ENCODE measurements at regions not wholly inside any gene's neighbourhood (a gene's known extent, or its start where the extent isn't known, plus 50 kb on each side); places are given as distances from the start of the nearest gene placed in this dataset.

- intact Hi-C loops (cut with DNase I; ENCODE audit: low total_unique reads) (no loop called here), in situ Hi-C loops (cut with MboI; ENCODE audit: low pct_ligation_motif_present in 1 of 4, low pct_unique_long_range_greater_than_20kb in 1 of 4, low sequenced_read_pairs in 3 of 4) (no loop called here)
- Histone ChIP-seq H3K4me3 (no peak overlapping the region), H3K27ac (no peak overlapping the region), H3K9me3 (no peaks in the 10 kb centered on the region), H3K4me1 (no peaks in the 10 kb centered on the region), H3K36me3 (no peaks in the 10 kb centered on the region), H3K27me3 (no peaks in the 10 kb centered on the region)
- TF ChIP-seq EP300 (IDR thresholded peaks at IDR 0.05; ENCODE audit: low read depth) (no peak), POLR2A (IDR thresholded peaks at IDR 0.05) (no peak), POLR2AphosphoS5 (IDR thresholded peaks at IDR 0.05) (no peak), CTCF (IDR thresholded peaks at IDR 0.05) (no peak)
- no peak for DNase-seq
- 40% methylated on average over 1 of the region's 1 CpG; no CpG with 5 or more reads in 1 of the 2 donors for WGBS, 2 donors (ENCODE audit: low coverage in 1 of 2)
Observed at GRCh38 chr10:52609071-52609470, 163.5 kb downstream of the MBL2 start.

- H3K36me3 ChIP-seq = no peaks in the 10 kb centered on the region
- no peak overlapping the region for H3K4me3 ChIP-seq
- WGBS, 2 donors (ENCODE audit: low coverage in 1 of 2) = 49 to 90% methylated on average over 4 to 5 of the region's 5 CpGs
- TF ChIP-seq EP300 (IDR thresholded peaks at IDR 0.05; ENCODE audit: low read depth) (no peak), CTCF (IDR thresholded peaks at IDR 0.05) (no peak), POLR2AphosphoS5 (IDR thresholded peaks at IDR 0.05) (no peak), POLR2A (IDR thresholded peaks at IDR 0.05) (no peak)
- no peak for DNase-seq
- intact Hi-C loops (cut with DNase I; ENCODE audit: low total_unique reads) = no loop called here
- H3K27ac ChIP-seq = no peak overlapping the region
- no peaks in the 10 kb centered on the region for H3K27me3 ChIP-seq
- H3K9me3 ChIP-seq = no peaks in the 10 kb centered on the region
- no peaks in the 10 kb centered on the region for H3K4me1 ChIP-seq
- in situ Hi-C loops (cut with MboI; ENCODE audit: low pct_ligation_motif_present in 1 of 4, low pct_unique_long_range_greater_than_20kb in 1 of 4, low sequenced_read_pairs in 3 of 4) = no loop called here
Observed at GRCh38 chr10:52609626-52610240, 162.9 kb downstream of the MBL2 start.

- no peak overlapping the region for H3K27ac ChIP-seq
- in situ Hi-C loops (cut with MboI; ENCODE audit: low pct_ligation_motif_present in 1 of 4, low pct_unique_long_range_greater_than_20kb in 1 of 4, low sequenced_read_pairs in 3 of 4) (no loop called here), intact Hi-C loops (cut with DNase I; ENCODE audit: low total_unique reads) (no loop called here)
- TF ChIP-seq CTCF (IDR thresholded peaks at IDR 0.05) = no peak
- TF ChIP-seq POLR2AphosphoS5 (IDR thresholded peaks at IDR 0.05) = no peak
- no peak for TF ChIP-seq EP300 (IDR thresholded peaks at IDR 0.05; ENCODE audit: low read depth)
- TF ChIP-seq POLR2A (IDR thresholded peaks at IDR 0.05) = no peak
- no peaks in the 10 kb centered on the region for H3K9me3 ChIP-seq
- no peaks in the 10 kb centered on the region for H3K27me3 ChIP-seq
- no peaks in the 10 kb centered on the region for H3K4me1 ChIP-seq
- H3K4me3 ChIP-seq = no peak overlapping the region
- H3K36me3 ChIP-seq = no peaks in the 10 kb centered on the region
- DNase-seq = no peak
Observed at GRCh38 chr10:52615331-52615730, 157.3 kb downstream of the MBL2 start.

- DNase-seq = no peak
- H3K27ac ChIP-seq = no peak overlapping the region
- no peak for TF ChIP-seq POLR2A (IDR thresholded peaks at IDR 0.05)
- no peak for TF ChIP-seq EP300 (IDR thresholded peaks at IDR 0.05; ENCODE audit: low read depth)
- TF ChIP-seq CTCF (IDR thresholded peaks at IDR 0.05) = no peak
- no peak for TF ChIP-seq POLR2AphosphoS5 (IDR thresholded peaks at IDR 0.05)
- H3K9me3 ChIP-seq = no peaks in the 10 kb centered on the region
- no peaks in the 10 kb centered on the region for H3K27me3 ChIP-seq
- in situ Hi-C loops (cut with MboI; ENCODE audit: low pct_ligation_motif_present in 1 of 4, low pct_unique_long_range_greater_than_20kb in 1 of 4, low sequenced_read_pairs in 3 of 4) = no loop called here
- H3K36me3 ChIP-seq = no peaks in the 10 kb centered on the region
- intact Hi-C loops (cut with DNase I; ENCODE audit: low total_unique reads) = no loop called here
- no peaks in the 10 kb centered on the region for H3K4me1 ChIP-seq
- H3K4me3 ChIP-seq = no peak overlapping the region
- 62 to 69% methylated on average over 3 of the region's 3 CpGs for WGBS, 2 donors (ENCODE audit: low coverage in 1 of 2)
Observed at GRCh38 chr10:52615756-52616394, 156.7 kb downstream of the MBL2 start.

Measured in transverse colon (tissue), 4 donors.